Chondrocyte (in vitro differentiated cells): ENCODE measurements at regions not wholly inside any gene's neighbourhood (a gene's known extent, or its start where the extent isn't known, plus 50 kb on each side); places are given as distances from the start of the nearest gene placed in this dataset.
A peak's percentile ranks its signal among the peaks of the same experiment; 100 is the strongest.

Experiments used
- DNase-seq: peaks from one replicate; pipeline ENCODE4 v3.0.0; 2021; ENCODE audit warnings: mixed read lengths, low spot score
- H3K27ac Mint-ChIP-seq: one replicate; pipeline ENCODE4 v1.8.0; 2021; ENCODE audit warnings: mild to moderate bottlenecking, moderate library complexity, mixed read lengths; ENCODE audit not compliant: unreplicated experiment
- H3K27me3 Mint-ChIP-seq: 2 replicates; pipeline ENCODE4 v1.8.0; 2021; ENCODE audit warnings: low read depth, mixed read lengths
- H3K36me3 Mint-ChIP-seq: 2 replicates; pipeline ENCODE4 v1.8.0; 2021; ENCODE audit warnings: low read depth, mixed read lengths
- H3K4me1 Mint-ChIP-seq: 2 replicates; pipeline ENCODE4 v1.8.0; 2021; ENCODE audit warnings: low read depth, mild to moderate bottlenecking, mixed read lengths
- H3K4me3 Mint-ChIP-seq: one replicate; pipeline ENCODE4 v1.8.0; 2021; ENCODE audit warnings: mild to moderate bottlenecking, moderate library complexity, mixed read lengths; ENCODE audit not compliant: unreplicated experiment
- H3K9me3 Mint-ChIP-seq: 2 replicates; pipeline ENCODE4 v1.8.0; 2021; ENCODE audit warnings: low read depth, mixed read lengths
- CTCF ChIP-seq: fragments of 200-600 bp; sonication (generic); IDR thresholded peaks from 2 replicates; pipeline ENCODE4 v1.5.0; 2021; ENCODE audit warnings: antibody characterized with exemption, mild to moderate bottlenecking, moderate library complexity

- Mint-ChIP-seq H3K4me1 (peaks cover 65% of the 10 kb centered on the region), H3K36me3 (peaks cover 2% of the 10 kb centered on the region), H3K9me3 (no peaks in the 10 kb centered on the region), H3K27ac (peak overlapping the region; percentile 76), H3K27me3 (no peaks in the 10 kb centered on the region), H3K4me3 (no peak overlapping the region)
- TF ChIP-seq CTCF, result no peak
- no peak for DNase-seq
Measured at GRCh38 chr6:56771929-56772607, 129.4 kb upstream of the DST start.

- Mint-ChIP-seq H3K4me1 (peaks cover 74% of the 10 kb centered on the region), H3K4me3 (no peak overlapping the region), H3K27ac (peak overlapping the region; percentile 41), H3K27me3 (no peaks in the 10 kb centered on the region), H3K36me3 (peaks cover 2% of the 10 kb centered on the region), H3K9me3 (no peaks in the 10 kb centered on the region)
- DNase-seq, result no peak
- TF ChIP-seq CTCF, result no peak
Measured at GRCh38 chr6:56771189-56771588, 128.5 kb upstream of the DST start.

- H3K27ac Mint-ChIP-seq, result no peak overlapping the region
- no peaks in the 10 kb centered on the region for H3K27me3 Mint-ChIP-seq
- no peak for TF ChIP-seq CTCF
- H3K36me3 Mint-ChIP-seq, result peaks cover 2% of the 10 kb centered on the region
- no peaks in the 10 kb centered on the region for H3K9me3 Mint-ChIP-seq
- H3K4me1 Mint-ChIP-seq, result peaks cover 82% of the 10 kb centered on the region
- no peak overlapping the region for H3K4me3 Mint-ChIP-seq
- no peak for DNase-seq
Measured at GRCh38 chr6:56770011-56770520, 127.4 kb upstream of the DST start.

GRCh38 chr6:56767892-56768531, 125.3 kb upstream of the DST start:
- no peak for DNase-seq
- H3K4me1 Mint-ChIP-seq, result peaks cover 86% of the 10 kb centered on the region
- no peak overlapping the region for H3K4me3 Mint-ChIP-seq
- no peaks in the 10 kb centered on the region for H3K27me3 Mint-ChIP-seq
- peak; percentile 64 for TF ChIP-seq CTCF
- no peaks in the 10 kb centered on the region for H3K9me3 Mint-ChIP-seq
- no peaks in the 10 kb centered on the region for H3K36me3 Mint-ChIP-seq
- peak overlapping the region; percentile 81 for H3K27ac Mint-ChIP-seq

- no peaks in the 10 kb centered on the region for H3K27me3 Mint-ChIP-seq
Measured at GRCh38 chr6:56767435-56767834, 124.7 kb upstream of the DST start.

More at GRCh38 chr6:56767435-56767834, 124.7 kb upstream of the DST start:
- no peak overlapping the region for H3K4me3 Mint-ChIP-seq
- H3K9me3 Mint-ChIP-seq, result no peaks in the 10 kb centered on the region
- H3K27ac Mint-ChIP-seq, result peak overlapping the region; percentile 81
- no peak for DNase-seq
- peaks cover 81% of the 10 kb centered on the region for H3K4me1 Mint-ChIP-seq
- TF ChIP-seq CTCF, result no peak
- H3K36me3 Mint-ChIP-seq, result no peaks in the 10 kb centered on the region
